B cell (primary cell): ENCODE measurements at regions not wholly inside any gene's neighbourhood (a gene's known extent, or its start where the extent isn't known, plus 50 kb on each side); places are given as distances from the start of the nearest gene placed in this dataset.

Experiments used
- EZH2 ChIP-seq: IDR thresholded peaks from 2 replicates; pipeline ENCODE4 v1.6.1; 2012; ENCODE audit warnings: borderline replicate concordance, low read depth, mild to moderate bottlenecking, moderate library complexity, low read length; ENCODE audit not compliant: insufficient read depth, poor library complexity, severe bottlenecking
- TF ChIP-seq, protein P1 (sequence below): fragments of 200-600 bp; IDR thresholded peaks from one replicate; pipeline ENCODE4 v1.8.0; 2022; ENCODE audit warnings: antibody characterized with exemption, mild to moderate bottlenecking

DNA sequence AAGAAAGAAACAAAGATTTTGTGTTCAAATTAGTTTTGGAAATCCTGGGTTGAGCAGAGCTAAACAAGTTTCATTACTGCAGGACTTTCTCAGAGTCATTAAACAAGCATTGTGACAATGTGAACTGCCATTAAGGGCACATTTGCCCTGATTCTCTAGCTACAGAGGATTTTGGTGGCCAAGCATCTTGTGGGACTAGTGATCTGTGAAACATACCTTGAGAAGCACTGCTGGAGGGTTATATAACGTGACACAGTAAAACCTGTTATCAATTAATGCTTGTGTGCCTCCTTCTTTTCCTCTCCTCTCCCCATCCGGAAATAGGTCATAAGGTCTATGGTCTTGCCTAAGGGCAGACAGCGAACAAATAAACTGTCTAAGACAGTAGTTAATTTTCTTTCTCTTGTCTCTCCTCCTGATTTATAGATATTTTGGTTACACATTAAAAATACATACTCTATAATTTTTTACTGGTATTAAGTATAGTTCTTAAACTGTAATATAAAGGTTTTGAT, 167.3 kb upstream of the NANOGP8 start:
- TF ChIP-seq EZH2 = no peak
- TF ChIP-seq, protein P1, sequence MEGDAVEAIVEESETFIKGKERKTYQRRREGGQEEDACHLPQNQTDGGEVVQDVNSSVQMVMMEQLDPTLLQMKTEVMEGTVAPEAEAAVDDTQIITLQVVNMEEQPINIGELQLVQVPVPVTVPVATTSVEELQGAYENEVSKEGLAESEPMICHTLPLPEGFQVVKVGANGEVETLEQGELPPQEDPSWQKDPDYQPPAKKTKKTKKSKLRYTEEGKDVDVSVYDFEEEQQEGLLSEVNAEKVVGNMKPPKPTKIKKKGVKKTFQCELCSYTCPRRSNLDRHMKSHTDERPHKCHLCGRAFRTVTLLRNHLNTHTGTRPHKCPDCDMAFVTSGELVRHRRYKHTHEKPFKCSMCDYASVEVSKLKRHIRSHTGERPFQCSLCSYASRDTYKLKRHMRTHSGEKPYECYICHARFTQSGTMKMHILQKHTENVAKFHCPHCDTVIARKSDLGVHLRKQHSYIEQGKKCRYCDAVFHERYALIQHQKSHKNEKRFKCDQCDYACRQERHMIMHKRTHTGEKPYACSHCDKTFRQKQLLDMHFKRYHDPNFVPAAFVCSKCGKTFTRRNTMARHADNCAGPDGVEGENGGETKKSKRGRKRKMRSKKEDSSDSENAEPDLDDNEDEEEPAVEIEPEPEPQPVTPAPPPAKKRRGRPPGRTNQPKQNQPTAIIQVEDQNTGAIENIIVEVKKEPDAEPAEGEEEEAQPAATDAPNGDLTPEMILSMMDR = no peak
